Activated CD8-positive, alpha-beta T cell treated with anti-CD3 and anti-CD28 coated beads, Interleukin-2, amount 10 ng/mL, durations not matched to agents 7 days and 5 days (primary cell): ENCODE measurements at regions not wholly inside any gene's neighbourhood (a gene's known extent, or its start where the extent isn't known, plus 50 kb on each side); places are given as distances from the start of the nearest gene placed in this dataset.

Experiments used
- ATAC-seq: fragments of 150-1000 bp; cut with Tn5 transposase; one replicate; pipeline ENCODE4 v1.10.0; 2021; ENCODE audit warnings: moderate library complexity
- CTCF ChIA-PET: fragments of 350-600 bp; sonication (Branson Sonifier 250); formaldehyde crosslinking; loops from one replicate; lab custom pipeline; 2021; ENCODE audit warnings: antibody characterized with exemption; lab: Charles Lee
- POLR2A ChIA-PET: fragments of 350-600 bp; sonication (Branson Sonifier 250); formaldehyde crosslinking; loops from one replicate; lab custom pipeline; 2021; ENCODE audit warnings: antibody characterized with exemption; lab: Charles Lee
- DNase-seq: peaks from one replicate; pipeline ENCODE4 v3.0.0-alpha.2; 2020
- H3K27ac Mint-ChIP-seq: one replicate; pipeline ENCODE4 v1.8.0; 2021; ENCODE audit warnings: mild to moderate bottlenecking, mixed read lengths
- H3K27me3 Mint-ChIP-seq: one replicate; pipeline ENCODE4 v1.8.0; 2021; ENCODE audit warnings: low read depth, mixed read lengths
- H3K36me3 Mint-ChIP-seq: one replicate; pipeline ENCODE4 v1.8.0; 2021; ENCODE audit warnings: low read depth, mixed read lengths
- H3K4me1 Mint-ChIP-seq: one replicate; pipeline ENCODE4 v1.8.0; 2021; ENCODE audit warnings: low read depth, mixed read lengths
- H3K4me3 Mint-ChIP-seq: one replicate; pipeline ENCODE4 v1.8.0; 2021; ENCODE audit warnings: mild to moderate bottlenecking, mixed read lengths
- H3K9me3 Mint-ChIP-seq: one replicate; pipeline ENCODE4 v1.8.0; 2022; ENCODE audit warnings: mixed read lengths; ENCODE audit not compliant: insufficient read depth

GRCh38 chr20:10823585-10823984, 149.8 kb upstream of the JAG1 start:
- ATAC-seq (no peak), DNase-seq (no peak)
- POLR2A ChIA-PET = no interaction called here
- H3K27me3 Mint-ChIP-seq = no peaks in the 10 kb centered on the region
- no peaks in the 10 kb centered on the region for H3K9me3 Mint-ChIP-seq
- no peaks in the 10 kb centered on the region for H3K36me3 Mint-ChIP-seq
- H3K4me3 Mint-ChIP-seq = no peak overlapping the region
- no peaks in the 10 kb centered on the region for H3K4me1 Mint-ChIP-seq
- CTCF ChIA-PET = no interaction called here
- H3K27ac Mint-ChIP-seq = no peak overlapping the region

- Mint-ChIP-seq H3K4me1 (no peaks in the 10 kb centered on the region), H3K4me3 (no peak overlapping the region), H3K9me3 (no peaks in the 10 kb centered on the region), H3K36me3 (no peaks in the 10 kb centered on the region), H3K27ac (no peak overlapping the region), H3K27me3 (no peaks in the 10 kb centered on the region)
- ChIA-PET CTCF (no interaction called here), POLR2A (no interaction called here)
- DNase-seq = no peak
- ATAC-seq = no peak
Measured at GRCh38 chr20:10824750-10825500, 151.1 kb upstream of the JAG1 start.

- Mint-ChIP-seq H3K27ac (no peak overlapping the region), H3K9me3 (no peaks in the 10 kb centered on the region), H3K4me1 (no peaks in the 10 kb centered on the region), H3K36me3 (no peaks in the 10 kb centered on the region), H3K4me3 (no peak overlapping the region), H3K27me3 (no peaks in the 10 kb centered on the region)
- CTCF ChIA-PET = no interaction called here
- POLR2A ChIA-PET = no interaction called here
- ATAC-seq = no peak
- DNase-seq = no peak
Measured at GRCh38 chr20:10826111-10826510, 152.3 kb upstream of the JAG1 start.

- ChIA-PET POLR2A (no interaction called here), CTCF (no interaction called here)
- H3K9me3 Mint-ChIP-seq = no peaks in the 10 kb centered on the region
- DNase-seq = no peak
- H3K4me1 Mint-ChIP-seq = no peaks in the 10 kb centered on the region
- H3K4me3 Mint-ChIP-seq = no peak overlapping the region
- H3K27ac Mint-ChIP-seq = no peak overlapping the region
- no peak for ATAC-seq
- no peaks in the 10 kb centered on the region for H3K27me3 Mint-ChIP-seq
- no peaks in the 10 kb centered on the region for H3K36me3 Mint-ChIP-seq
Measured at GRCh38 chr20:10828180-10828579, 154.4 kb upstream of the JAG1 start.

- no peaks in the 10 kb centered on the region for H3K4me1 Mint-ChIP-seq
- H3K27me3 Mint-ChIP-seq = no peaks in the 10 kb centered on the region
- no peaks in the 10 kb centered on the region for H3K9me3 Mint-ChIP-seq
- no peaks in the 10 kb centered on the region for H3K36me3 Mint-ChIP-seq
- ATAC-seq = no peak
- ChIA-PET CTCF (no interaction called here), POLR2A (no interaction called here)
- no peak for DNase-seq
- no peak overlapping the region for H3K27ac Mint-ChIP-seq
- H3K4me3 Mint-ChIP-seq = no peak overlapping the region
Measured at GRCh38 chr20:10832141-10832540, 158.3 kb upstream of the JAG1 start.

GRCh38 chr20:10837901-10838300, 164.1 kb upstream of the JAG1 start:
- Mint-ChIP-seq H3K27me3 (no peaks in the 10 kb centered on the region), H3K4me1 (no peaks in the 10 kb centered on the region), H3K36me3 (no peaks in the 10 kb centered on the region), H3K4me3 (no peak overlapping the region), H3K9me3 (peaks cover 9% of the 10 kb centered on the region), H3K27ac (no peak overlapping the region)
- DNase-seq = no peak
- ChIA-PET CTCF (no interaction called here), POLR2A (no interaction called here)
- no peak for ATAC-seq

GRCh38 chr20:10842116-10842515, 168.3 kb upstream of the JAG1 start:
- H3K36me3 Mint-ChIP-seq = no peaks in the 10 kb centered on the region
- no peak overlapping the region for H3K4me3 Mint-ChIP-seq
- H3K27me3 Mint-ChIP-seq = no peaks in the 10 kb centered on the region
- POLR2A ChIA-PET = no interaction called here
- H3K9me3 Mint-ChIP-seq = peaks cover 9% of the 10 kb centered on the region
- DNase-seq (no peak), ATAC-seq (no peak)
- no peaks in the 10 kb centered on the region for H3K4me1 Mint-ChIP-seq
- CTCF ChIA-PET = no interaction called here
- no peak overlapping the region for H3K27ac Mint-ChIP-seq

- Mint-ChIP-seq H3K36me3 (no peaks in the 10 kb centered on the region), H3K4me1 (no peaks in the 10 kb centered on the region), H3K27me3 (no peaks in the 10 kb centered on the region), H3K27ac (no peak overlapping the region), H3K4me3 (no peak overlapping the region), H3K9me3 (peaks cover 9% of the 10 kb centered on the region)
- ChIA-PET CTCF (no interaction called here), POLR2A (no interaction called here)
- DNase-seq = no peak
- ATAC-seq = no peak
Measured at GRCh38 chr20:10843146-10843711, 169.4 kb upstream of the JAG1 start.

- Mint-ChIP-seq H3K27me3 (no peaks in the 10 kb centered on the region), H3K9me3 (no peaks in the 10 kb centered on the region), H3K27ac (no peak overlapping the region), H3K36me3 (no peaks in the 10 kb centered on the region), H3K4me1 (no peaks in the 10 kb centered on the region), H3K4me3 (no peak overlapping the region)
- ChIA-PET CTCF (no interaction called here), POLR2A (no interaction called here)
- DNase-seq (no peak), ATAC-seq (no peak)
Measured at GRCh38 chr20:10846766-10847165, 173.0 kb upstream of the JAG1 start.

GRCh38 chr20:10848810-10849370, 175.1 kb upstream of the JAG1 start:
- Mint-ChIP-seq H3K4me1 (no peaks in the 10 kb centered on the region), H3K9me3 (no peaks in the 10 kb centered on the region), H3K27me3 (no peaks in the 10 kb centered on the region), H3K4me3 (no peak overlapping the region), H3K27ac (no peak overlapping the region), H3K36me3 (no peaks in the 10 kb centered on the region)
- ChIA-PET CTCF (no interaction called here), POLR2A (no interaction called here)
- ATAC-seq = no peak
- no peak for DNase-seq

GRCh38 chr20:10853176-10853575, 179.4 kb upstream of the JAG1 start:
- POLR2A ChIA-PET = interaction anchor here (0.6 kb wide), 1 partner anchor 82 kb away, joined by 3 read pairs; no protein-coding TSS in a partner anchor

GRCh38 chr20:10853731-10854130, 179.9 kb upstream of the JAG1 start:
- ATAC-seq (no peak), DNase-seq (no peak)
- CTCF ChIA-PET = no interaction called here
- H3K9me3 Mint-ChIP-seq = no peaks in the 10 kb centered on the region
- H3K4me3 Mint-ChIP-seq = no peak overlapping the region
- no peaks in the 10 kb centered on the region for H3K36me3 Mint-ChIP-seq
- no peak overlapping the region for H3K27ac Mint-ChIP-seq
- POLR2A ChIA-PET = no interaction called here
- no peaks in the 10 kb centered on the region for H3K4me1 Mint-ChIP-seq
- H3K27me3 Mint-ChIP-seq = no peaks in the 10 kb centered on the region

More at GRCh38 chr20:10853176-10853575, 179.4 kb upstream of the JAG1 start:
- no peak overlapping the region for H3K4me3 Mint-ChIP-seq
- ATAC-seq (no peak), DNase-seq (no peak)
- H3K27me3 Mint-ChIP-seq = no peaks in the 10 kb centered on the region
- CTCF ChIA-PET = no interaction called here
- no peaks in the 10 kb centered on the region for H3K4me1 Mint-ChIP-seq
- H3K27ac Mint-ChIP-seq = no peak overlapping the region
- H3K36me3 Mint-ChIP-seq = no peaks in the 10 kb centered on the region
- H3K9me3 Mint-ChIP-seq = no peaks in the 10 kb centered on the region
